IPS DF 19.7 (cell line): ENCODE measurements at regions not wholly inside any gene's neighbourhood (a gene's known extent, or its start where the extent isn't known, plus 50 kb on each side); places are given as distances from the start of the nearest gene placed in this dataset.
"Not testable (repeated sequence)": the region's sequence is repeated elsewhere in the genome, so short reads cannot be mapped to it uniquely, and the experiment has no call there.

Experiments
- DNase-seq: peaks from one replicate; pipeline ENCODE4 v3.0.0-alpha.2; 2013; ENCODE audit warnings: low read depth, low spot score

- DNase-seq: not testable (repeated sequence)
Observed at GRCh38 chr3:145687978-145688377, 473.0 kb downstream of the PLOD2 start.

- no peak for DNase-seq
Observed at GRCh38 chr3:145692751-145693150, 468.2 kb downstream of the PLOD2 start.

- DNase-seq: no peak
Observed at GRCh38 chr3:145696011-145696410, 465.0 kb downstream of the PLOD2 start.

- DNase-seq: no peak
Observed at GRCh38 chr3:145698250-145698649, 462.7 kb downstream of the PLOD2 start.

- no peak for DNase-seq
Observed at GRCh38 chr3:145698749-145699148, 462.2 kb downstream of the PLOD2 start.

GRCh38 chr3:145704020-145704419 lies 457.0 kb downstream of the PLOD2 start:
- no peak for DNase-seq

GRCh38 chr3:145709779-145710178 lies 451.2 kb downstream of the PLOD2 start:
- DNase-seq: not testable (repeated sequence)

- no peak for DNase-seq
Observed at GRCh38 chr3:145716519-145716918, 444.5 kb downstream of the PLOD2 start.

- peak; percentile 42 for DNase-seq
Observed at GRCh38 chr3:145719114-145719513, 441.9 kb downstream of the PLOD2 start.

- no peak for DNase-seq
Observed at GRCh38 chr3:145721273-145721805, 439.6 kb downstream of the PLOD2 start.

GRCh38 chr3:145721815-145722214 lies 439.2 kb downstream of the PLOD2 start:
- DNase-seq: no peak

- no peak for DNase-seq
Observed at GRCh38 chr3:145727476-145727875, 433.5 kb downstream of the PLOD2 start.

GRCh38 chr3:145735631-145736030 lies 425.4 kb downstream of the PLOD2 start:
- no peak for DNase-seq

- DNase-seq: no peak
Observed at GRCh38 chr3:145737952-145738351, 423.0 kb downstream of the PLOD2 start.

GRCh38 chr3:145739926-145740325 lies 421.1 kb downstream of the PLOD2 start:
- DNase-seq: no peak

- no peak for DNase-seq
Observed at GRCh38 chr3:145750657-145751056, 410.3 kb downstream of the PLOD2 start.

GRCh38 chr3:145752576-145752975 lies 408.4 kb downstream of the PLOD2 start:
- no peak for DNase-seq

- no peak for DNase-seq
Observed at GRCh38 chr3:145754605-145755289, 406.2 kb downstream of the PLOD2 start.

GRCh38 chr3:145760036-145760435 lies 400.9 kb downstream of the PLOD2 start:
- DNase-seq: no peak

- DNase-seq: no peak
Observed at GRCh38 chr3:145767909-145768308, 393.1 kb downstream of the PLOD2 start.

GRCh38 chr3:145776782-145777408 lies 384.1 kb downstream of the PLOD2 start:
- DNase-seq: peak; percentile 23

- no peak for DNase-seq
Observed at GRCh38 chr3:145780301-145780700, 380.7 kb downstream of the PLOD2 start.

- no peak for DNase-seq
Observed at GRCh38 chr3:145785668-145786067, 375.3 kb downstream of the PLOD2 start.
